Astrocyte of the spinal cord (primary cell): ENCODE measurements at regions not wholly inside any gene's neighbourhood (a gene's known extent, or its start where the extent isn't known, plus 50 kb on each side); places are given as distances from the start of the nearest gene placed in this dataset.
"Not testable (repeated sequence)": the region's sequence is repeated elsewhere in the genome, so short reads cannot be mapped to it uniquely, and the experiment has no call there.

Source experiments
- DNase-seq: peaks from one replicate; pipeline ENCODE4 v3.0.0; 2011; ENCODE audit warnings: low read depth, low spot score
- H3K4me3 ChIP-seq: 2 replicates; pipeline ENCODE4 v1.5.1; 2011; ENCODE audit warnings: low read depth, mild to moderate bottlenecking, low read length, moderate library complexity
- in situ Hi-C: cut with HindIII; loops from 2 replicates; pipeline ENCODE4 v1.10.0; 2017; ENCODE audit warnings: low sequenced_read_pairs
- TF ChIP-seq, protein P1 (sequence below): IDR thresholded peaks from 2 replicates; pipeline ENCODE4 v1.5.1; 2012; ENCODE audit warnings: low read depth, mild to moderate bottlenecking, low read length, inconsistent platforms

DNA sequence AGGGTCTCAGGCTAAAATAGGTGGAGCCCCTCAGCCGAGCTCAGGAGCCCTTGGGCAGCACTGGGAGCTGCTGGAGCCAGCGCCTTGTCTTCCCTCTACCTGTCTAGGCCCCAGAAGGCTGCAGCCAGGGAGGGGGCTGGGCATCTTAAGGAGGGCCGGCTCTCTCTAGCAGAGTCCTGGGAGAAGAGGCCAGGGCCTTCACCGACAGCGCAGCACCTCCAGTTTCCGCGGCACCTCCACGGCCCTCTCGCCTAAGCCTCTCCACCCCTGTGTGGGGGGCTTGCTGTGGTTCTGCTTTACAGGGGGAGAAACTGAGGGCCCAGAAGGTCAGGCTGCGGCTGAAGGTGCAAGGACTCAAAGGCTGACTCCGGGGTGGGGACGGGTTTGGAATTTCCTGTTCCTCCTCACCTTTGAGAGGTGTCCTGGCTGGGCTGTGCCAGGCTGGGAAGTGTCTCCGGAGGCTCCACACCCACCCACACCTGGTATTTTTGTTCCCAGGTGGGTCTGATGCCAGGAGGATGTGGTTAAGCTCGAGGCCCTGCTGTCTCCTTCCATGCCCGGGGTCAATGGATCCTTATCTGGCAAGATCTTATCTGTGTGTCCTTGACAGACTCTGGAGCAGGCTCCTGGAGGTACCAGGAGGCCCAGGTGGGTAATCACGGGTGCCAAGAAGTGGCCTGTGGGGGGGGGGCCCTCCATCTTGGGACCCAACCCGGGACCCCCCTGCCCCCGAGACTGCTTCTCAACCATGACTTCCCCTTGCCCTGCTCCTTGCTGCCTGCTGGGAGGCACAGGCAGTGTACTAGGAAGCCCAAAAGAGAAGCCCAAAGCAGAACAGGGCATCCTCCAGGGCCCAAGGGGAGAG lies 95.3 kb upstream of the FGF3 start:
- DNase-seq = no peak
- no peak overlapping the region for H3K4me3 ChIP-seq
- TF ChIP-seq, protein P1, sequence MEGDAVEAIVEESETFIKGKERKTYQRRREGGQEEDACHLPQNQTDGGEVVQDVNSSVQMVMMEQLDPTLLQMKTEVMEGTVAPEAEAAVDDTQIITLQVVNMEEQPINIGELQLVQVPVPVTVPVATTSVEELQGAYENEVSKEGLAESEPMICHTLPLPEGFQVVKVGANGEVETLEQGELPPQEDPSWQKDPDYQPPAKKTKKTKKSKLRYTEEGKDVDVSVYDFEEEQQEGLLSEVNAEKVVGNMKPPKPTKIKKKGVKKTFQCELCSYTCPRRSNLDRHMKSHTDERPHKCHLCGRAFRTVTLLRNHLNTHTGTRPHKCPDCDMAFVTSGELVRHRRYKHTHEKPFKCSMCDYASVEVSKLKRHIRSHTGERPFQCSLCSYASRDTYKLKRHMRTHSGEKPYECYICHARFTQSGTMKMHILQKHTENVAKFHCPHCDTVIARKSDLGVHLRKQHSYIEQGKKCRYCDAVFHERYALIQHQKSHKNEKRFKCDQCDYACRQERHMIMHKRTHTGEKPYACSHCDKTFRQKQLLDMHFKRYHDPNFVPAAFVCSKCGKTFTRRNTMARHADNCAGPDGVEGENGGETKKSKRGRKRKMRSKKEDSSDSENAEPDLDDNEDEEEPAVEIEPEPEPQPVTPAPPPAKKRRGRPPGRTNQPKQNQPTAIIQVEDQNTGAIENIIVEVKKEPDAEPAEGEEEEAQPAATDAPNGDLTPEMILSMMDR = no peak
- in situ Hi-C loops = no loop called here

DNA sequence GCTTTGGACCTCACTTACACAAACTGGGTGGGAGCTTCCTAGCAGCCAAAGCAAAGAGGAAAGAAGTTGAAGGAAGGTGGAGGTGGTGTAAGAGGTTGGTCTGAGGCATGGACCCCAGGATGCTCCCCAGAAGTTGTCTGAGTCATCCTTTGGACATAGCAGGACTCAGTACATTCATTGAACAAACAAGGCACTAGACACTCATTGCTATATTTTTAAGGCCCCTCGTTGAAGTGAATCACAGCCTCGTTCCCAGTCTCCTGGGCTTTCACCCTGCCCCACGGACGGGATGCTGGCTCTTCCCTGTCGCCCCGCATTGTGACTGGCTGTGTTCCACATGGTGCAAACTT lies 95.9 kb upstream of the FGF3 start:
- no peak for DNase-seq
- TF ChIP-seq, protein P1 = no peak

DNA sequence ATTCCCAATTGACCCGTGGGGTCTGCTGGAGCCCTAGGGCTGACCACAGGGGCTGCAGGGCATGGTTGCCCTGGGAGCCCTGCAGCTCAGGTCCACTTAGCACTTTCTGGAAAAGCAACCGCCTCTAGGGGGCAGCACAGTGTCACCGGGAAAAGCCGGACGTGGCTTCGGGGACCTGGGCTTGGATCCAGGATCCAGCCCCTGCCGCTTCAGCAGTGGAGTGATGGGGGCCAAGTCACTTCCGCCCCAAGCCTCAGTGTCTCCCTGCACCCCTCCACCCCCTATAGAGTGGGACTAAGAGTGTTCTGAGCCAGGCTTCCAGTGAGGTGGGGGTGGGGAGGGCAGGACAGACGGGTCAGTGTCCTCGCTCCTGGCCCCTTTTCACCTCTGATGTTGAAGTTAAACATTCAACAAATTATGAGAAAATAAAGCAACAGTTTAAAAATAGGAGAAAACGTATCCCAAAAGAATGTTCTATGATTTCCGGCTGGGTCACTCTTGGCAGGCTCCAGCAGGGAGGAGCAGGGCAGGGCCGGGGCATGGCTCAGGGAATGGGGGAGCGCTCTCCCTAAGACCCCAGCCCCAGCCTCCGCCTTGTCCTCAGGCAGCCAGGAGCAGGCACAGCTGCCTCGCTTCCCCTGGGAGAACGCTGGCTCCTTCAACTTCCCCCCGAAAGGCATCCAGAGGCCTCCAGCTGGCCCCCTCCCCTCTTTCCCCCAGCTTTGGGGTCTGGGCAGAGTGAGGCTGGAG lies 96.5 kb upstream of the FGF3 start:
- H3K4me3 ChIP-seq = no peak overlapping the region

More for the DNA sequence above, 95.9 kb upstream of the FGF3 start:
- in situ Hi-C loops = no loop called here
- H3K4me3 ChIP-seq = no peak overlapping the region

DNA sequence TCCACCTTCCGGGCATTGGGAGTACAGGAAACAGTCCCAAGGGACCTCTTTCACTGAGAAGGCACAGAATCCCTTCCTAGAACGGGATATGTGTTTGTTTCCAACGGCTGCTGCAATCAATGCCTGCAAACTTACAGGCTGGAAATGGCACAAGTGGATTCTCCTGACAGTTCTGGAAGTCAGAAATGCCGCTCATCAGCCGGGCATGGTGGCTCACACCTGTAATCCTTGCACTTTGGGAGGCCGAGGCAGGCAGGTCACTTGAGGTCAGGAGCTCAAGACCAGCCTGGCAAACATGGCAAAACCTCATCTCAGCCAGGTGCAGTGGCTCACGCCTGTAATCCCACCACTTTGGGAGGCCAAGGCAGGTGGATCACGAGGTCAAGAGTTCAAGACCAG lies 97.0 kb upstream of the FGF3 start:
- DNase-seq, H3K4me3 ChIP-seq, in situ Hi-C loops: not testable (repeated sequence)

More for the DNA sequence above, 96.5 kb upstream of the FGF3 start:
- TF ChIP-seq, protein P1 = peak; percentile 82
- DNase-seq = peak; percentile 71
- in situ Hi-C loops = no loop called here

DNA sequence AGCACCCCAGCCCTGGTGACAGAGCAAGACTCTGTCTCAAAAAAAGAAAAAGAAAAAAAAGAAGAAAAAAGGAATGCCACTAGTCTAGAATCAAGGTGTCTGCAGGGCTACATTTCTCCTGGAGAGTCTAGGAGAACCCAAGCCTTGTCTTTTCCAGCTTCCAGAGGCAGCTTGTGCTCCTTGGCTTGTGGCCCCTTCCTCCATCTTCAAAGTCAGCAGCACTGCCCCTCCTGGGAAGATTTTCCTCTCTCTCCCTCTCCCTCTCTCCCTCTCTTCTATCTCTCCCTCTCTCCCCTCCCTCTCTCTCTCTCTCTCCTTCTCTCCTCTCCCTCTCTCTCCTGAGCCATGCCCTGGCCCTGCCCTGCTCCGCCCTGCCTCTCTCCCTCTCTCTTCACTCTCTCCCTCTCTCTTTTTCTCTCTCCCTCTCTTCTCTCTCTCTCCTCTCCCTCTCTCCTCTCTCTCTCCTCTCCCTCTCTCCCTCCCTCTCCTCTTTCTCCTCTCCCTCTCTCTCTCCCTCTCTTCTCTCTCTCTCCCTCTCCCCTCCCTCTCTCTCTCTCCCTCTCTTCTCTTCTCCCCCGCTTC lies 97.7 kb upstream of the FGF3 start:
- TF ChIP-seq, protein P1 = no peak

DNA sequence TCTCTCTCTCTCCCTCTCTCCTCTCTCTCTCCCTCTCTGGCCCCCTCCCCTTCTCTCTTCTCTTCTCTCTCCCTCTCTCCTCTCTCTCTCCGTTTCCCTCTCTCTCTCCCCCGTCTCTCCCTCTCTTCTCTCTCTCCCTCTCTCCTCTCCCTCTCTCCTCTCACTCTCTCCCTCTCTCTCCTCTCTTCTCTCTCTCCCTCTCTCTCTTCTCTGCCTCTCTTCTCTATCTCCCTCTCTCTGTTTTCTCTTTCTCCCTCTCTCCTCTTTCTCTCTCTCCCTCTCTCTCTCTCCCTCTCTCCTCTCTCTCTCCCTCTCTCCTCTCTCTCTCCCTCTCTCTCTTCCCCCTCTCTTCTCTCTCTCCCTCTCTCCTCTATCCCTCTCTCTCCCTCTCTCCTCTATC lies 98.3 kb upstream of the FGF3 start:
- TF ChIP-seq, protein P1 = no peak
- DNase-seq = no peak
- in situ Hi-C loops = no loop called here
- no peak overlapping the region for H3K4me3 ChIP-seq

More for the DNA sequence above, 97.7 kb upstream of the FGF3 start:
- no peak overlapping the region for H3K4me3 ChIP-seq
- in situ Hi-C loops = no loop called here
- no peak for DNase-seq
